ACHN (cell line): ENCODE measurements at regions not wholly inside any gene's neighbourhood (a gene's known extent, or its start where the extent isn't known, plus 50 kb on each side); places are given as distances from the start of the nearest gene placed in this dataset.

ENCODE experiments used
- DNase-seq: peaks from one replicate; pipeline ENCODE4 v3.0.0-alpha.2; 2015
- in situ Hi-C: cut with HindIII; loops from 2 replicates; pipeline ENCODE4 v1.10.0; 2017; ENCODE audit warnings: low sequenced_read_pairs, low pct_ligation_motif_present, low pct_unique_long_range_greater_than_20kb

DNA sequence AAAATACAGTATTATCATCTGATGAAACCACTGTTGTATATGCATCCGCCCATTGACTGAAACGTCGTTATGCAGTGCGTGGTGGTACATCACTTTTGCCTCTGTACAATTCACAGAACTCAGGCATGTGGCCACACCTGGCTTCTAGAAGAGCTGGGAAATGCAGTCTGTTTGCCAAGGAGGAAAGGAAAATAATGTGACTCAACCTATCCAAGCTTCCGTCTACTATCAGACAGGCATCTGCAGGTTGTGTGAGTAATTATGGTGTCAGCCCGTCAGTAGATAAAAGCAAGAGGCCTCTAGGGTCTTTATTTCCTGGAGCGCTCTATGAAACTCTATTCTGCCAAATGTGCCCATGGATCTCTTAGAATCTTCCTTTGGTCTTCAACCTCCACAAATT, 111.6 kb downstream of the BBS10 start:
- in situ Hi-C loops, result no loop called here
- peak; percentile 28 for DNase-seq

DNA sequence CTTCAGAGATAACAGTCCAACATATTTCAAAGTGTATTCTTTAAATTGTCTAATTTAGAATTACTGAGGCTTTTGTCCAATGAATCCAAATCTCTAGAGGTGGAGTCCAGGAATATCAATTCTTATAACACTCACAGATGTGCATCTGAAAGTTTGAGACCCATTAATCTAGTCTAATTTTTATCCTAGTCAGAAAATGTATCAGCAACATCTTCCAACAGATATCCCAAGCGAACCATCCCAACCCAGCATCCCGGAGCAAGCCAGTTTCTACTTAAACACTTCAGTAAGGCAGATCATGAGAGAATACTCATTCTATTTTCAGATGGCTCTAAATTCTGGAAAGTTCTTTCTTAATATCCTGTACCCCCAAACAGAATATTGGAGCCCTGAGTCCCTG, 113.5 kb downstream of the BBS10 start:
- in situ Hi-C loops, result no loop called here
- DNase-seq, result no peak

DNA sequence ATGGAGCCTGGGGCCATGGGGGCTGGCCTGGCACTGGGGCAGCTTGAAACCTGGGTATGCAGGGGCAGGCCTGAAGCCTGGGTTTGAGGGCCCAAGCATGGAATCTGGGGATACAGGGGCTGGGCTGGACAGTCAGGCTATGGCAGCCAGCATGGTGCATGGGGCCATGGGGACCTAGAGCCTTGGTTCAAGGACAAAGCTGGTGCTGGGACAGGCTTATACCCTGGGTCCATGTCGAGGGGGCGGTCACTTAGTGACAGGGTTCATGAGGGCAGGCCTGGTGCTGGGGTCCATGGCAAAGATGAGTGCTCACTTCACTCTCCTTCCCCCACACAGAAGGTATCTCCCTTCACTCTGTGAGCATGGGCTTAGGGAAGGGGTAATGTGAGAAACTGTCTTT, 116.2 kb downstream of the BBS10 start:
- in situ Hi-C loops, result no loop called here
- no peak for DNase-seq

DNA sequence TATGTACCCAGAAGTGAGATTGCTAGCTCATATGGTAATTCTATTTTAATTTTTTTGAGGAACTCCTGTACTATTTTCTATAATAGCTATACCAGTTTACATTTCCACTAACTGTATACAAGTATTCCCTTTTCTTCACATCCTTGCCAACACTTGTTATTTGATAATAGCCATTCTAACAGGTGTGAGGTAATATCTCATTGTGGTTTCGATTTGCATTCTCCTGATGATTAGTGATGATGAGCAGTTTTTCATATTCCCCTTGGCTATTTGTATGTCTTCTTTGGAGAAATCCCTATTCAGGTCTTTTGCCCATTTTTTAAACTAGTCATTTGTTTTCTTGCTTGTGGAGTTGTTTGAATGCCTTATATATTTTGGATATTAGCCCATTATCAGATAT, 121.3 kb downstream of the BBS10 start:
- in situ Hi-C loops, result no loop called here
- no peak for DNase-seq

DNA sequence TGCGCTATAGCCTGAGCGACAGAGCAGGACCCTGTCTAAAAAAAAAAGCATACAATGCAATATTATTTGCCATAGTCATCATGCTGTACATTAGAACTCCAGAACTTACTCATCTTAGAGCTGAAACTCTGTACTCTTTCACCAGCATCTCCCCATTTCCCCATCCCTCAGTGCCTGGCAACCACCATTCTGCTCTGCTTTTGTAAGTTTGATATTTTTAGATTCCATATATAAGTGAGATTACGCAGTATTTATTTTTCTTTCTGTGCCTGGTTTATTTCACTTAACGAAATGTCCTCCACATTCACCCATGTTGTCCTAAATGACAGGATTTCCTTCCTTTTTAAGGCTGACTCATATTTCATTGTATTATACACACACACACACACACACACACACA, 121.8 kb downstream of the BBS10 start:
- no peak for DNase-seq
- in situ Hi-C loops, result no loop called here

DNA sequence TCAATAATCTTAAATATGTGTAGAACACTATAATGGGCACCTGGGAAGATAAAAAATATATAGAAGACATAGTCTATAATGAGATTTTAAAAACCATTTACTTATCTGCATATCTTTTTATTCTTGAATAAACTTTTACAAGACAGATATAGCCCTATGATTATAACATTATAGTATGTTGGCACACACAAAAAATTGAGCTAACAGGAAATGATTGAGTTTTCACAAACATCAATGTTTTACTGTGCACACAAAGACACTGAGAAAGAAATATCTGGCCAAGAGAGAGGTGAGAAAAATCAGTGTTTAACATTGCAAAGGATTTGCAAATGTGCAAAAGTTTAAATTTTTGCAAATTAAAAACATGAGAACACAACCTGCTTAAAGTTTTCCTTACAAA, 124.3 kb downstream of the BBS10 start:
- in situ Hi-C loops, result no loop called here
- DNase-seq, result no peak

DNA sequence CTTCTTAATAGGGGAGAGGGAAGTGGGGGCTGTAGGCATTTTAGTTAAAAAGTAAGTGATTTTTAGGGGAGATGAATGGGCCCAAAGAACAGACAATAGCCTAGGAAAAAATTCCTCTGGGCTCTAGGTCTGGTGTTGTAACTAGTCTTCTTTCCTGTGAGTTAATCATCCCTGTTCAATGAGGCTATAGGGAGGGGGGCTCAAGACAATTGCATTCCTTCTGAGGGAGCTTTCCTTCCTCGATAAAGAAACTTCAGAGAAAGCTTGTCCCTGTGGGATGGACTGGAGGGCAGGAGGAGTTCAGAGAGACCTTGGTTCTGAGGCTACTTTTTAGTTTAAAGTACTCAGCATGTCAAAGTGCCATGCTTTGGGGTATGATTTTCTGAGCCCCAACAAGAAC, 127.2 kb downstream of the BBS10 start:
- in situ Hi-C loops, result no loop called here
- no peak for DNase-seq

DNA sequence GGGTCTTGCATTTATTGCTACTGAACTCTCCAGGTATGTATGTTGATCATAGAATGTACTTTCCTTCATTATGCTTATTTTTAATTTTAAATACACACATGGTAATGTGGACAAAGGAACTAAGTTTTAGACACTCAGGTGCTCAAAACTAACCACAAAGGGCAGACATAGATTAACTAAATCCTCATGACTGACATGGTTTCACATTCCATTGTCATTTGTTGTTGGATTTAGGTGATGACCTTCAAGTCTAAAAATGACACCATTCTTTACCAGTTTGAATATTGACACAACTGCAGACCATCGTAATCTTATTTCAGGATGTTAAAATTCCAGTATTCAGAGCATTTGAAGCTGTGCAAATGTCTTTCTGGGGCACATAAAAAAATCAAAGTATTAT, 128.4 kb downstream of the BBS10 start:
- in situ Hi-C loops, result no loop called here
- DNase-seq, result peak; percentile 53

DNA sequence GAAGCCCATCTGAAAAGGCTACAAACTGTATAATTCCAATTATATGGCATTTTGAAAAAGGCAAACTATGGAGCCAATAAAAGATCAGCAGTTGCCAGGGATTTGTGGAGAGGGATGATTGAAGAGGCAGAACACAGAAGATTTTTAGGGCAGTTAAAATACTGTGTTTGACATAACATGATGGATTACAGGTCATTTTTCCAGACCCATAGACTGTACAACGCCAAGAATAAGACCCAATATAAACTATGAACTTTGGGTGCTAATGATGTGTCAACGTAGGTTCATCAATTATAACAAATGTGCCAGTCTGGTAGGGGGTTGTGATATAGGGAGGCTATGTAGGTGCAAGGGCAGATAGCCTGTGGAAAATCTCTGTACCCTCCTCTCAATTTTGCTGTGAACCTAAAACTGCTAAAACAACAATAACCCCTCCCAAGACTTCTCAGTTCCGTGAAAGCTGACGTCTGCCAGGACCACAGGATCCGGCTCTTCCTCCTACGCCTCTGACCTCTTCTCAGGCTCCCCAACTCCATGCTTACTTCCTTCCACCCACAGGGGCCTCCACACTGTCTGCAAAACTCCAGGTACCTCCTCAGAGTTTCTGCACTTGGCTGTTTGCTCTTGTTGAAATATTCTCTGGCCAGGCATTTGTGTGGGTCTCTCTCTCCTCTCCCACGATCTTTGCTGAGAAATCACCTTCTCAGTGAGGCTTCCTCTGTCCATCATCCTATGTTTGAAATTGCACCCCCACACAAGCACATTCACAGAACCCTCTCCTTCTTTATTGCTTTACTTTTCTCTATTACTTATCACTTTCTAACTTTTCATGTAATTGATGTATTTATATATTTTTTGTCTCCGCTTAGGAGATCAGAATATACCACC, 131.4 kb downstream of the BBS10 start:
- in situ Hi-C loops, result no loop called here
- no peak for DNase-seq

DNA sequence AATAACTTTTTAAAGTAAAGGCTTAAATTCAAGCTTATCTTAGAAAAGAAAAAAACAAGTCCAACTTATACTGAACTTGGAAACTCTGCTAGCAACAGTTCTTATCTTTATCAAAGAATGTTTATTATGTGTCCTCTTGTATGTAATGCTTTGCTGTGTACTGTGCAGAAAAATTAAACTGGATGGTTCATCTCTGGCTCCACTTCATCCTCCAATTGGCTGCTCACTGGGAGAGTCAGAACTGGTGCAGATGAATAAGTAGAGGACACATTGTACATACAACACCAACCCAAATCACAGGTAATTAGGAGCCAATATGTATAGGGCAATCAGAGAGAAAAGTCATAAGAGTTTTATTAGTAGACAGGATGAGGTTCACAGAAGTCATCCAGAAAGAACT, 123.6 kb upstream of the NAP1L1 start:
- DNase-seq, result no peak
- in situ Hi-C loops, result no loop called here

DNA sequence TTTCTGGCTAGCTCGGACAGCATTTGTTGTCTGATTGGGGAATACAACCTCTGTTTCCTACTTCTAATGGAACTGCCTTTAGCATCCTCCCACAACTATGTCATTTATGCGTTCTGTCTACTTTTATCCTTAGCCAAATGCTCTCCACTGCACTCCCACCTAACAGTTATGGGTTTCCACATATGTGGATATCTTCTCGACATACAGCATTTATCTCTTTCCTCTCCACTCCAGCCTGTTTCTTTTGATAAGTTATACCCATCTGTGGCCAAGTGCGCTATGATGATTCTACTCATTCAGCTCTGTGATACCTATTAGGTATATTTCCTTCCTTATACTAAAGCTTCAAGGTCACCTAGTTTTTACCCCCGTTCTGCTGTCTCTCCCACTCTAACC, 122.2 kb upstream of the NAP1L1 start:
- DNase-seq, result no peak
- in situ Hi-C loops, result no loop called here

DNA sequence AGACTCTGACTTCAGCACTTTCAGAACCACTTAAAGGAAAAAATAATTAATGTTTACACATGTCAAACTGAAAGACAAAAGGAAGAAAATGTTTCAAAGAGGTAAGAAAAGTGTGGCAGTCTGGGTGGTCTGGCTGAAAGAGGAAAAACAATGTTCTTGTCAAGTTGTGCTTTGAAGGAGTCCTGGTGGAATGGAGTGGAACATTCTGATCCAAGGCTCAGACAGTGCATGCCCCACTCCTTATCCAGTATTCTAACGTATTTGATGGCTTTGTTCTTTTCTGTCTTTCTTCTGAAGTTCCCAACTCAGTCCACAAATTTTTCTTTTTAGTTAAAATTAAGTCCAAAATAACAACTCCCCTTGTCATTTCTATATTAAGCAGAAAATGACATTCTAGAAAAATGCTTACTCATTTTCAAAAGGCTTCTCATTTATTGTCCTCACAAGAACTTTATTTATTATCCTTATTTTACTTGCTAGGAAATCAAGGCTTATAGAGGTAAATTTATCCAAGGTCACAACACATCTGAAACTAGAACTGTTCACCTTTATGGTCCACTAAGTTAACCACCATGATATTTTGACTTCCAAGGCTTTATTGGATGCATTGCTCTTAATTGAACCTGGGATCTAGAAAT, 121.7 kb upstream of the NAP1L1 start:
- no peak for DNase-seq
- in situ Hi-C loops, result no loop called here

DNA sequence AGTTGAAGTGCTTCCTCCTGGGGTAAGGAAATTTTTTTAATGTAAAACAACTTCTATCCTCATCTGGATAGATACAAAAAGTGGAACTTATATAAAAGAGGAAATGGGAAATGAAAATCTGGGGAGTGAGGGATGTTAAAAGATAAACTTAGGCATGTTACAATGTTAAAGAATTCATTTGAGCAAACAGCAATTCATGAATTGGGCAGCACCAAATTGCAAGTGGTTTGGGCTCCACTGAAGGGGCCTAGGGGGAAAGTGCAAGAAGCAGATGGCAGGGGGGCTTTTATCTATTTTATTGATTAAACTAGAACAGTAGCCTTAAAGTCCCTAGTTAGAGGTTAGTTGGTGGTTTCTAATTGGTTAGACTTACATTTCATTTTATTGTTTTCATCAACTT, 118.1 kb upstream of the NAP1L1 start:
- in situ Hi-C loops, result no loop called here
- no peak for DNase-seq

DNA sequence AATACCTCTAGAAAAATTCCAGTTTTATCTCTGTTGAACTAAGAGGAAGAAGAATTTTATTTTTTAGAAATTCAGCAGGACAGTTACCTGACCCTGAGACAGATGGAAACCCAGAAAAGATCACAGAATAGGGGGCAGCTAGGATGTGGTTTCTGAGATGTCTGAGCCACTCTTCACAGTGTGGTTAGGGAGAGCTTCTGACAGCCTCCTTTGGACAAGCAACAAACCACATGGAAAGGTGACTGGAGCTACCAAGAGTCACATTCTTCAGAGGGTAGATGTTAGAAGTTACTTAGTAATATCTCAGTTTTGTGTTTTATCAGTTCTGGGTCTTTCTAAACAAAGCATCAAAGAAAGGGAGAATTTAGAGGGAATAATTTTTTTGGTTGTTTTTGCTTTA, 117.3 kb upstream of the NAP1L1 start:
- DNase-seq, result no peak
- in situ Hi-C loops, result no loop called here

DNA sequence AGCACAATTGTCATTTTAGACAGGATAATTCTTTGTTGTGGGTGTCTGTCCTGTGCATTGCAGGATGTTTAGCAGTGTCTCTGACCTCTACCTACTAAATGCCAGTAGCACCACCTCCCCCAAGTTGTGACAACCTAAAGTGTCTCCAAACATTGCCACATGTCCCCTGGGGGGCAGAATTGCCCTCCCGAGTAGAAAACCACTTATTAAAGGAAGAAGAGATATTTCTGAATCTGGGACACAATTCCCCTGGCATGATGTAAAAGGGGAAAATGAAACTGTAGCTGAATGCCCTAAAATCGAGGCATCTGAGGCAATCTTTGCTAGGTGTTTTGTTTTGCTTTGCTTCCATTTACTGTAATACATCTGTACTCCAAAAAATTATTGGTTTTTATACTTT, 116.8 kb upstream of the NAP1L1 start:
- DNase-seq, result peak; percentile 31
- in situ Hi-C loops, result no loop called here

DNA sequence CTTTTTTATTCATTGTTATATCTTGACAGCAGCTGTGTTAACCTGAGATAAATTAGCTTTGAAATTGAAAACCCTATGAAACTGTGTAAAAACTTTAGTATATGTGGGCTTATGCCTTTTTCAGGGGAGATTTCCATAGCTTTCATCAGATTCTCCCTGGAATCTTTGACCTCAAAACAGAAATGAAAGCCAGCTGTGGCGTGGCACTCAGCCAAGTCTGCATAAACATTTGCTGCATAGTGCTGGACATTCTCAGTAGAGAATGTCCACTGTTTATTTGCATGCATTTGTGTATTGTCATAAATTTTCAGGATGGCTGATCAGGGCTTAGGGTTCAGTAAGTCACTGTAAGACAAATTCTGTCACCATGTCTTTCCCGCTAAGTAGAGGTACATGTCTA, 115.3 kb upstream of the NAP1L1 start:
- in situ Hi-C loops, result no loop called here
- no peak for DNase-seq

DNA sequence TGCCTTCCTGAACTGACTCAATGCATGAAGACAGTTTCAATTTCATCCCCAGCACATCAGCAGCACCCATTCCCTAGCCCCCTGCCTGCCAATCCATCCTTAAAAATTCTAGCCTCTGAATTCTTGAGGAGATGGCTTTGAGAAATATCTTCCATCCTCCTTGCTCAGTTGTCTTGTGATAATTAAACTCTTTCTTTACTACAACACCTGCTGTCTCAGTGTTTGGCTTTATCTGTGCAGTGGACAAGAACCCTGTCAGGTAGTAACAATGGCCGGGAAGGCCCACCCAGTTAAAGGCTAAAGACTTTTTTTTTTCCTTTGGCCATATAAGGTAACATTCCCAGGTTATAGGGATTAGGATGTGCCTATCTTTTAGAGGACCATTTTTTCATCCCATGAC, 114.4 kb upstream of the NAP1L1 start:
- in situ Hi-C loops, result no loop called here
- DNase-seq, result no peak

DNA sequence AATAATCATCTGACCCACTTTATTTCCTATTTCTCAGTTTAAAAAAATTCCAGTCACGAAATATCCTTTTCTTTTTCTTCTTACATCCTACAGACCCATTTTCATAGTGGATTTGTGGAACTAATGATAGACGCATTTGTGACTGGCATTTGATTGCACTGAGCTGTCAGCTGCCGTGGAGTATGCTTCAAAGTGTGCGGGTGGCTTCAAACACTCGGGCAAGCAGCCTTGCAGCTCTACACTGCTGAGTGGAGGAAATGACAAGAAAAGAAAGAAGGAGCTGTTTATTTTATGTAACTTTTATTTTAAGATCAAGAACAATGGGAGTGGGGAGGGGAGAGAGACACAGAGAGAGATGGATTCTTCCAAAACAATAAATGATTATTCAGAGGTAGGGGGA, 112.8 kb upstream of the NAP1L1 start:
- in situ Hi-C loops, result no loop called here
- no peak for DNase-seq

DNA sequence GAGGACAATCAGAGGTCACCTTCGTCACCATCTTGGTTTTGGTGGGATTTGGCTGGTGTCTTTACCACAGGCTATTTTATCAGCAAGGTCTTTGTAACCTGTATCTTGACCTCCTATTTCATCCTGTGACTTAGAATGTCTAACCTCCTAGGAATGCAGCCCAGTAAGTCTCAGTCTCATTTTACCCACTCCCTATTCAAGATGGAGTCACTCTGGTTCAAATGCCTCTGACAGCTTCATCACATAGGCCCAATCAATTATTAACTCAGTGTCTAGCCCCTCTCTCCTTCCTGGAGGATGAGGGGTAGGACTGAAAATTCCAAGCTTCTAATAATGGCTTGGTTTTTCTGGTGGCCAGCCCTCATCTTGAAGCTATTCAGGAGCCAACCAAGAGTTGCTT, 111.4 kb upstream of the NAP1L1 start:
- in situ Hi-C loops, result no loop called here
- no peak for DNase-seq

DNA sequence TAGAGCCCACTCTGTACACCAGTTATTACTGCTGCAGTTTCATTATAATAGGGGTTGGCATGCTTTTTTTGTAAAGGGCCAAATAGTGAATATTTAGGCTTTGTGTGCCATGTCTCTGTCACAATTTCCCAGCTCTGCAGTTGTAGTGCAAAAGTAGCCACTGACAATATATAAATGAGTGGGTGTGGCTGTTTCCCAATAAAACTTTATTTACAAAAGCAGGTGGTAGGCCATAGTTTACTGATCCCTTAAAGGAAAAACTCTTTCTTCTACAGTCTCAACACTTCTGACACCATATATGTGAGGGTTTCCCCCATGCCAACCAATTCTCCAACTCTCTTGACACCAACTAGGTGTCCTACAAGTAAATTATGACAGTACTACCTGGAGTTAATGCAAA, 110.2 kb upstream of the NAP1L1 start:
- no peak for DNase-seq
- in situ Hi-C loops, result no loop called here
